ENCODE measurements at regions not wholly inside any gene's neighbourhood (a gene's known extent, or its start where the extent isn't known, plus 50 kb on each side); places are given as distances from the start of the nearest gene placed in this dataset.

DNA sequence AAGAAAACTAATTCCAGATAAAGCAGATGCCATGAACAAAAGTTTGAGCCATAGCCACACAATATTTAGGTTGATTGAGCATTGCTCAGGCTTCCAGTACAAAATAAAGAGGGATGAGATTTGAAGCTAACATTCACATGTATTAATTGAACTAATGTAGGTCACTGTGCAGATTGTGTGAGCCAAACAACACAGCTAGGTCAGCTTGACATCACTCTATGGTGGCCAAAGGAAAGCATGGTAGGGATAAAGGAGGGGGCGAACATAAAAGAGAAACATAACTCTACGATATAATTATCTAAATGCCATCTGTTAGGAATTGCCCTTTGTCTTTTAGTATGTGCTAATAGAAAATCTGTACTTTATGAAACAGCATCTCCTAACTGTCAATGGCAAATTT, 477.7 kb upstream of the SYT1 start:
- peaks cover 2% of the 10 kb centered on the region for H3K9me3 Mint-ChIP-seq
- Histone ChIP-seq H3K27ac (ENCODE audit: low read depth, low read length) (no peak overlapping the region), H3K4me1 (ENCODE audit: control insufficient read depth, insufficient read depth, low read length) (no peaks in the 10 kb centered on the region), H3K27me3 (ENCODE audit: control insufficient read depth, insufficient read depth, low read length, poor library complexity, severe bottlenecking) (peaks cover 30% of the 10 kb centered on the region), H3K4me3 (ENCODE audit: low read length) (no peak overlapping the region), H3K9me3 (ENCODE audit: control insufficient read depth, low read length) (no peaks in the 10 kb centered on the region), H3K36me3 (ENCODE audit: control insufficient read depth, insufficient read depth, low read length) (no peaks in the 10 kb centered on the region), H3K9ac (ENCODE audit: extremely low read depth, low read length, poor library complexity, severe bottlenecking) (no peak overlapping the region)
- H3K27me3 Mint-ChIP-seq (ENCODE audit: insufficient read depth), result peaks cover 16% of the 10 kb centered on the region
- no peak for TF ChIP-seq CTCF (conservative IDR thresholded peaks at IDR 0.05)
- H3K27ac Mint-ChIP-seq, result no peak overlapping the region
- H3K36me3 Mint-ChIP-seq (ENCODE audit: low read depth), result no peaks in the 10 kb centered on the region
- H3K4me3 Mint-ChIP-seq, result no peak overlapping the region
- no peak for DNase-seq
- H3K4me1 Mint-ChIP-seq, result peaks cover 21% of the 10 kb centered on the region
- WGBS, 2 experiments (ENCODE audit: insufficient coverage in 1 of 2, insufficient read length in 1 of 2), result 100% methylated on average over 2 of the region's 2 CpGs; no CpG with 5 or more reads in 1 of the 2 experiments

- Mint-ChIP-seq H3K27ac (no peak overlapping the region), H3K4me3 (no peak overlapping the region), H3K9me3 (no peaks in the 10 kb centered on the region), H3K4me1 (peaks cover 21% of the 10 kb centered on the region), H3K36me3 (ENCODE audit: low read depth) (no peaks in the 10 kb centered on the region), H3K27me3 (ENCODE audit: insufficient read depth) (peaks cover 16% of the 10 kb centered on the region)
- H3K9ac ChIP-seq (ENCODE audit: extremely low read depth, low read length, poor library complexity, severe bottlenecking), result no peak overlapping the region
- no peak for TF ChIP-seq CTCF (conservative IDR thresholded peaks at IDR 0.05)
- DNase-seq, result no peak
- H3K4me3 ChIP-seq (ENCODE audit: low read length), result no peak overlapping the region
- no peaks in the 10 kb centered on the region for H3K36me3 ChIP-seq (ENCODE audit: control insufficient read depth, insufficient read depth, low read length)
- no peak overlapping the region for H3K27ac ChIP-seq (ENCODE audit: low read depth, low read length)
- no peaks in the 10 kb centered on the region for H3K9me3 ChIP-seq (ENCODE audit: control insufficient read depth, low read length)
- no peaks in the 10 kb centered on the region for H3K4me1 ChIP-seq (ENCODE audit: control insufficient read depth, insufficient read depth, low read length)
- H3K27me3 ChIP-seq (ENCODE audit: control insufficient read depth, insufficient read depth, low read length, poor library complexity, severe bottlenecking), result peaks cover 30% of the 10 kb centered on the region
Observed at GRCh38 chr12:78387721-78388120, 476.9 kb upstream of the SYT1 start.

GRCh38 chr12:78388461-78388860, 476.1 kb upstream of the SYT1 start:
- no peaks in the 10 kb centered on the region for H3K36me3 Mint-ChIP-seq (ENCODE audit: low read depth)
- Histone ChIP-seq H3K27ac (ENCODE audit: low read depth, low read length) (no peak overlapping the region), H3K9ac (ENCODE audit: extremely low read depth, low read length, poor library complexity, severe bottlenecking) (no peak overlapping the region), H3K27me3 (ENCODE audit: control insufficient read depth, insufficient read depth, low read length, poor library complexity, severe bottlenecking) (peaks cover 30% of the 10 kb centered on the region), H3K4me3 (ENCODE audit: low read length) (no peak overlapping the region), H3K9me3 (ENCODE audit: control insufficient read depth, low read length) (no peaks in the 10 kb centered on the region), H3K4me1 (ENCODE audit: control insufficient read depth, insufficient read depth, low read length) (no peaks in the 10 kb centered on the region), H3K36me3 (ENCODE audit: control insufficient read depth, insufficient read depth, low read length) (no peaks in the 10 kb centered on the region)
- DNase-seq, result no peak
- peaks cover 16% of the 10 kb centered on the region for H3K27me3 Mint-ChIP-seq (ENCODE audit: insufficient read depth)
- no peak for TF ChIP-seq CTCF (conservative IDR thresholded peaks at IDR 0.05)
- H3K4me3 Mint-ChIP-seq, result no peak overlapping the region
- H3K9me3 Mint-ChIP-seq, result no peaks in the 10 kb centered on the region
- H3K27ac Mint-ChIP-seq, result no peak overlapping the region
- H3K4me1 Mint-ChIP-seq, result peaks cover 21% of the 10 kb centered on the region
